H1 (cell line): ENCODE measurements at regions not wholly inside any gene's neighbourhood (a gene's known extent, or its start where the extent isn't known, plus 50 kb on each side); places are given as distances from the start of the nearest gene placed in this dataset.

Experiments used
- HDAC6 ChIP-seq: IDR thresholded peaks from one replicate; pipeline ENCODE4 v1.7.1; 2012; ENCODE audit warnings: low read depth, mild to moderate bottlenecking, inconsistent platforms, low read length, moderate library complexity
- NANOG ChIP-seq: IDR thresholded peaks from 2 replicates; pipeline ENCODE4 v1.6.1; 2011; ENCODE audit warnings: low read length, low read depth, mild to moderate bottlenecking, inconsistent platforms; ENCODE audit not compliant: insufficient read depth, poor library complexity, severe bottlenecking
- RNF2 ChIP-seq: fragments of 200-900, 300-1000 bp; sonication (generic); IDR thresholded peaks from 2 replicates; pipeline ENCODE4 v1.7.1; 2016; ENCODE audit warnings: borderline replicate concordance, low read depth, mild to moderate bottlenecking, antibody characterized with exemption, low read length; ENCODE audit not compliant: poor library complexity, severe bottlenecking; ENCODE audit errors: missing control alignments
- TF ChIP-seq, protein P1 (sequence below): IDR thresholded peaks from 2 replicates; pipeline ENCODE4 v1.6.1; 2012; ENCODE audit warnings: low read length, inconsistent platforms

DNA sequence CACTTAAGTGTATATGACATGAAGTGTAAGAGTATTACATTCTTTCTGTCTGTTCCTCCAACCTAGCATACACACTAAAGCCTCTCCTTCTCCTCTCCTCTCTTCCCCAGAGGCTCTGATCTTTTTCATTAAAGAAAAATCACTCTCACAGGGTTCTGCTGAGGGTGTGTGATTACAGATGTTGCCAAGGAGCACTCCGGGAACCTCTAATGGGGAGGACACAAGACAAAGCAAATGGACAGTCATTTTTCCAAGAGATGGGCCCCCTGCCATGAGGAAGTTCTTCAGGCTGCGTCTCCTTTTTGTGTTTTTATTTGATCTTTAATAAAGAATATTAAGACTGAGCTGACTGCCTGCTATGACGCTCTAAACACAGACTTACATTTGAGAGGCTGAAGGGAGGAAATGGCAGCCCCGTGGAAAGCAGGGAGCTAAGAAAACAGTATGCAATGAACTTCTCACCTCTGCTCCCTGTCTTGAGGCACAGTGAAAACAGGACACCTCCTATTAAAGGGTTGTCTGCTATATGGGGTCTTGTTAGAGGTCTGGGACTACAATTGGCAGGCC lies 578.1 kb downstream of the PIK3C3 start (continued):
- TF ChIP-seq NANOG (no peak), HDAC6 (no peak), RNF2 (no peak)
- TF ChIP-seq, protein P1, sequence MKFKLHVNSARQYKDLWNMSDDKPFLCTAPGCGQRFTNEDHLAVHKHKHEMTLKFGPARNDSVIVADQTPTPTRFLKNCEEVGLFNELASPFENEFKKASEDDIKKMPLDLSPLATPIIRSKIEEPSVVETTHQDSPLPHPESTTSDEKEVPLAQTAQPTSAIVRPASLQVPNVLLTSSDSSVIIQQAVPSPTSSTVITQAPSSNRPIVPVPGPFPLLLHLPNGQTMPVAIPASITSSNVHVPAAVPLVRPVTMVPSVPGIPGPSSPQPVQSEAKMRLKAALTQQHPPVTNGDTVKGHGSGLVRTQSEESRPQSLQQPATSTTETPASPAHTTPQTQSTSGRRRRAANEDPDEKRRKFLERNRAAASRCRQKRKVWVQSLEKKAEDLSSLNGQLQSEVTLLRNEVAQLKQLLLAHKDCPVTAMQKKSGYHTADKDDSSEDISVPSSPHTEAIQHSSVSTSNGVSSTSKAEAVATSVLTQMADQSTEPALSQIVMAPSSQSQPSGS: no peak
